Medulla oblongata (tissue), 1 donor: ENCODE measurements at regions not wholly inside any gene's neighbourhood (a gene's known extent, or its start where the extent isn't known, plus 50 kb on each side); places are given as distances from the start of the nearest gene placed in this dataset.
A peak's percentile ranks its signal among the peaks of the same experiment; 100 is the strongest.

Experiments
- DNase-seq: peaks from one replicate; pipeline ENCODE4 v3.0.0-alpha.2; 2015; ENCODE audit errors: extremely low spot score

GRCh38 chr3:30069056-30069455 is 537.3 kb upstream of the TGFBR2 start:
- no peak for DNase-seq

GRCh38 chr3:30073040-30073439 is 533.4 kb upstream of the TGFBR2 start:
- no peak for DNase-seq

GRCh38 chr3:30073622-30074021 is 532.8 kb upstream of the TGFBR2 start:
- no peak for DNase-seq

- DNase-seq = no peak
These were observed 530.9 kb upstream of the TGFBR2 start for GRCh38 chr3:30075514-30075913.

- DNase-seq = no peak
These were observed 529.5 kb upstream of the TGFBR2 start for GRCh38 chr3:30076899-30077298.

- no peak for DNase-seq
These were observed 528.7 kb upstream of the TGFBR2 start for GRCh38 chr3:30077746-30078145.

GRCh38 chr3:30078736-30079135 is 527.7 kb upstream of the TGFBR2 start:
- no peak for DNase-seq

GRCh38 chr3:30081904-30082303 is 524.5 kb upstream of the TGFBR2 start:
- no peak for DNase-seq

GRCh38 chr3:30082652-30083051 is 523.7 kb upstream of the TGFBR2 start:
- DNase-seq = no peak

- DNase-seq = no peak
These were observed 523.1 kb upstream of the TGFBR2 start for GRCh38 chr3:30083315-30083714.

GRCh38 chr3:30084316-30084715 is 522.1 kb upstream of the TGFBR2 start:
- DNase-seq = no peak

- no peak for DNase-seq
These were observed 521.4 kb upstream of the TGFBR2 start for GRCh38 chr3:30084971-30085403.

GRCh38 chr3:30085486-30085885 is 520.9 kb upstream of the TGFBR2 start:
- DNase-seq = no peak

GRCh38 chr3:30091686-30092085 is 514.7 kb upstream of the TGFBR2 start:
- no peak for DNase-seq

- no peak for DNase-seq
These were observed 509.3 kb upstream of the TGFBR2 start for GRCh38 chr3:30097022-30097650.

GRCh38 chr3:30098243-30098642 is 508.2 kb upstream of the TGFBR2 start:
- DNase-seq = no peak

GRCh38 chr3:30098653-30099455 is 507.5 kb upstream of the TGFBR2 start:
- no peak for DNase-seq

- DNase-seq = no peak
These were observed 504.0 kb upstream of the TGFBR2 start for GRCh38 chr3:30102356-30102755.

GRCh38 chr3:30103186-30103585 is 503.2 kb upstream of the TGFBR2 start:
- DNase-seq = no peak

GRCh38 chr3:30107531-30107930 is 498.9 kb upstream of the TGFBR2 start:
- DNase-seq = no peak

GRCh38 chr3:30112411-30112810 is 494.0 kb upstream of the TGFBR2 start:
- no peak for DNase-seq

- DNase-seq = peak; percentile 81
These were observed 493.4 kb upstream of the TGFBR2 start for GRCh38 chr3:30112902-30113484.

GRCh38 chr3:30113906-30114305 is 492.5 kb upstream of the TGFBR2 start:
- no peak for DNase-seq
